Left lobe of liver (tissue), 2 donors: ENCODE measurements at regions not wholly inside any gene's neighbourhood (a gene's known extent, or its start where the extent isn't known, plus 50 kb on each side); places are given as distances from the start of the nearest gene placed in this dataset.
"Not testable (repeated sequence)": the region's sequence is repeated elsewhere in the genome, so short reads cannot be mapped to it uniquely, and the experiment has no call there.

ENCODE experiments used
- ATAC-seq: fragments of 200-7000 bp; cut with Tn5 transposase; one replicate; pipeline ENCODE4 v1.9.1; 2020; ENCODE audit warnings: mild to moderate bottlenecking, moderate library complexity
- DNase-seq: peaks from one replicate; pipeline ENCODE4 v3.0.0-alpha.2; 2020; ENCODE audit warnings: low spot score
- donor health status: DM: no; HTN: no; CAD: no; lungs with moderate emphysema.
- donor health status: DM: no; HTN: yes; CAD: no.

- DNase-seq, result no peak
- no peak for ATAC-seq
Measured at GRCh38 chr6:126202707-126203106, 137.2 kb upstream of the CENPW start.

- ATAC-seq (no peak), DNase-seq (no peak)
Measured at GRCh38 chr6:126204126-126204525, 135.8 kb upstream of the CENPW start.

GRCh38 chr6:126204598-126204997 lies 135.3 kb upstream of the CENPW start:
- ATAC-seq, result no peak

DNA sequence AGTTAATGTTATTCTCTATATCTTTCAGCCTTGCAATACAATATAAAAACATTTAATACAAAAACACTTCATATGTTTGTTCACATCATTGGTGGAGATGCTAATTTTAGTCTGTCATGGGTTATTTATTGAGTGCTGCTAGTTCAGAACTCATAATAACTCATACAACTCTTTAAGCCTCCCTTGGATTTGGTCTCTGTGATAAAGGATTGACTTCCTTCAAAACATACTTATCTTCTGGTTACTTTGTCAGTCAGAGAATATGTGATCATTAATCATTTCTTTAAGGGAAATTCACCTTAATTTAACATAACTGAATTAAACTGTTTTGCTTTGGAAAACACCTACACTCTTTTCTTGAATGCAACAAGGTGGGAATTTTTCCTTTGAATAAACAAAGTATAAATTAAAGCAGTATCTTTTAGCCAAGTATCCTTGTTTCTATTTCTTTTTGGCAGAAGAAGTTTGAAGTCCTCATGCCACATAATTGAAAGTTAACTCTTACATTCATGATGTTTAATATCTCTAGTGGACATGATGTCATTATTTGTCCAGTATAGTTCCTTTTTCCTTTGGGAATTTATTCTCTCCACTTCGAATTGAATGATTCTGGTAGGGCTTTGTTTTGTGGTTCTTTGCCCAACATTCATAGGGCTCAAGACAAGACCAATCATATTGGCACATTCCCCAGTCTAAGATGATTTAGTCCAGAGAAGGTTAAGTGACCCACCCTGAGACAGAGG lies 133.2 kb upstream of the CENPW start:
- DNase-seq (no peak), ATAC-seq (no peak)

More at GRCh38 chr6:126204598-126204997, 135.3 kb upstream of the CENPW start:
- DNase-seq, result no peak

- ATAC-seq, result no peak
- no peak for DNase-seq
Measured at GRCh38 chr6:126210398-126211075, 129.4 kb upstream of the CENPW start.

DNA sequence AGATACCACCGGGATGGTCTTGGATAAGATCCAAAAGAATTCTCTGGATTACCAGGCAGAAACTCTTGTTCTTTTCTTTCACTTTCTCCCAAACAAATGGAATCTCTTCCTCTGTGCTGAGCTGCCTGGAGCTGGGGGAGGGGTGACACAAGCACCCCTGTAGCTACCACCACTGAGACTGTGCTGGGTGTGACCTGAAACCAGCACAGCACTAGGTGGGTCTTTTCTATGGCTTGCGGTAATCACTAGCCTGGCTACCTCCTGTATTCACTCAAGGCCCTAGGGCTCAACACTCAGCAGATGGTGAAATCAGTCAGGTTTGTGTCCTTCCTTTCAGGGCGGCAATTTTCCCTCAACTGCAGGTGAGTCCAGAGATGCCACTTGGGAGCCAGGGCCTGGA lies 122.4 kb upstream of the CENPW start:
- DNase-seq (no peak), ATAC-seq (no peak)

- ATAC-seq, DNase-seq: not testable (repeated sequence)
Measured at GRCh38 chr6:126220901-126221300, 119.0 kb upstream of the CENPW start.

DNA sequence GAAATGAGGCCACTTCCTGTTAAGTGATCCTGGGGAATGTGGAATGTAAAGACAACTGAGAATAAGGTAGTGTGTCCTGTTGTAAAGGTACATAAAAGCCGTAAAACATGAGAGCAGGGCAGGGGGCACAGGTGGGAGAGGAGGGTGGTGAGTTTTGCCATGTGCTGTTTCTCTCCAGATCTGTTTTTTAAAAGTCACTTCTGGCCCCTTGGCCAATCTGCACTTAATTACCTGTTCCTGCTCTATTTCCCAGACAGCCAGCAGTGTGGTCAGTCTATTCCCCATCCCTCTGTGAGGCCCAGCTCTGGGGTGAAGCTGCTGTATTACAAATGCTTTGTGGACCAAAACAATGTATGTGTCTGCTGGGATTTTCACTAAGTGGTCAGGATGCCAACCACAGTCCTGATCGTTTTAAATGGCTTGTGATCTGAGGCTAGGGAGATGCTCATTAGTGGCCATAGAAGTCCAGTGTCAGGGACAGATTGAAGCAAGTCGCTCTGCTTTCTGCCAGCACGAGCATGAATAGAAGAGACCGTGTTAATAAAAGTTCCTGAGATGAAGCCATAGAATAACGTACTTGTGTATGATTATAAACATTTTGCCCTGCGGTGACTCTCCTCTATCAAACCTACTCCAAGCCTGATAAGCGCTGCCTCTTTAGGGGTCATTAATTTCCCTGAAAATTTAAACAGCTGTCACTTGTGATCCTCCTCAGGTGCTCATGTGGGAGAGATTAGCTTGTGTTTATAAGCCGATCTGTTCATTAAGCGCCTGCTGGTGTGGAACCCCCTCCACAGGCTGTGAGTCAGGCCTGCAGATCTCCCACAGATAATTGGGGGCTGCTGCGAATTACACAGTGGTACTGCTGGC lies 111.8 kb upstream of the CENPW start:
- DNase-seq (no peak), ATAC-seq (no peak)

DNA sequence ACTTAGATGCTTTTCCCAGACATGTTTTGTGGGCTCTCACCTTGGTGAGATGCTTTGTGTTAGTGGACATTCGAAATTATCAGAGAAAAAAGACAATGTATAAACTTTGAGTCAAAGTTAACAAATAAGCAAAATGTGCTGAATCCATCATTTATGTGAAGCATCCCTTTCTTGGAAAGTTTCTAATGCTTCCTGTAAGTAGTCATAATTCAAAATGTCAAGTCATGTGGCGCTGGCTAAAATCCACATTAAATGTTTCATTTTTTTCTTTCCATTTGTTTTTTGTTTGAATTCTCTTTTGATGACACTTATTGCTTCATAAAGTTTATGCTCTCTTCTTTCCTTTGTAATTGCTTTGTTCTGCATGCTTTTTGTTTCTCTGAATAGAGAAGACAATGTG lies 107.2 kb upstream of the CENPW start:
- DNase-seq, result no peak
- ATAC-seq, result no peak

DNA sequence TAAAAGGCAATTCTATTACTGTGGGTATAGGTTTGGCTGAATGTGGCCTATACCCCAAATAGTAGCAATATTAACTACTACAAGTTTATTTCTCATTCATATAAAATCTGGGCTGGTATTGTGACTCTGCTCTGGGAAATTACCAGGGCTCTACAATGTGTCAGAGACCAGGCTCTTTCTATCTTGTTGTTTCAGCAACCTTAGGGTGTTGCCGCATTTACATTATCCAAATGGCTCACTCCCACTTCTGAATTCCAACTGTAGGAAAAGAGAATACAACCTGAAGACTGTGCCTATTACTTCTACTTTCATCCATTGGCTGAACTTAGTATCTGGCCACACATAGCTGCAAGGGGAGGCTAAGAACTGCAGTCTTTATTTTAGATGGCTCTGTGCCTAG lies 106.7 kb upstream of the CENPW start:
- DNase-seq, result no peak
- no peak for ATAC-seq

GRCh38 chr6:126235363-126235762 lies 104.6 kb upstream of the CENPW start:
- ATAC-seq (no peak), DNase-seq (no peak)

DNA sequence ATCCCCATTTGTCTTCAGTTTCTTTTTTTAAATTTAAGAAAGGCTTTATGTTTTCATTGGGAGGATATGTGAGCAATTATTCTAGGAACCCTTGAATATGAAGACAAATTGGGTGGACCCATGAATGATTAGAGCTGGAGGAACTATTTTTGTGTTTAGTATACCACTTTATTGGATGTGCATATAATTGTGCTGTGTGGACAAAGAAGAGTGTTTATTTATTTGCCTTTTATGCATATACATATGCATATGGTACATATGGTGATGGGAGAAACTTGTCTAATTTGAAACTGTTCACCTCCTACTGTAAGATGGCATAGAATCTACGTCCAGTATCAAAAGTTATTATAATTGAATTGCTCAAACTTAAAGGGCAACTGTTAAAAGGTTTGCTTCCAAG lies 94.8 kb upstream of the CENPW start:
- ATAC-seq, result no peak

DNA sequence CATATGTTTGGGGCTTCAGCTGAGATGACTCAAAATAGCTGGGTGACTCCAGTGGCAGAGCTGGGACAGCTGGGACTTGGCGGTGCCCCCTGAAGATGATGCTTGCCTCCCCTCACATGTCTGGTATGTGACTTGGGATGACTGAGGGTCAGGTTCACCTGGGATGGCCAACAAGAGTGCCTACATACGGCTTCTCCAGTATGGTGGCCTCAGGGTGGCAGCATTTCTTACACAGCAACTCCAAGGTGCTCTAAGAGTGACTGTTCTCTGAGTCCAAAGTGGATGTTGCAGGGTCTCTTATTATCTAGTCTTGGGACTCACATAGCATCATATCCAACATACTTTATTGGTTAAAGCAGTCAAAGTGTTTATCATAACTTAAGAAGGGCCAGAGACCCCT lies 87.8 kb upstream of the CENPW start:
- DNase-seq, result no peak
- no peak for ATAC-seq

More for the DNA sequence above, 94.8 kb upstream of the CENPW start:
- no peak for DNase-seq

DNA sequence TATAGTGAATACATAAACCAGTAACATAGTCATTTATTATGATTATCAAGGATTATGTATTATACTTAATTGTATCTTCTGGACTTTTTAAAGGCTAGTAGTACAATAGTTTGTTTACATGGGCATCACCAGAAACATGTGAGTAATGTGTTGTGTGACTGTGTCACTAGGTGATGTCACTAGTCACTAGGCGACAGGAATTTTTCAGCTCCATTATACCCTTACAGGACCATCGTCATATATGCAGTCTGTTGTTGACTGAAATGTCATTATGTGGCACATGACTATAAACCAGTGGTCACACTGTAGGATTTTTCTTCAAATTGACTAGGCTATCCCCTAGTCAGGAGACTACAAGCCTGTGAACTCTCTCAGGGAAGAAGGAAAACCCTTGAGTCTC lies 86.5 kb upstream of the CENPW start:
- no peak for DNase-seq
- no peak for ATAC-seq

DNA sequence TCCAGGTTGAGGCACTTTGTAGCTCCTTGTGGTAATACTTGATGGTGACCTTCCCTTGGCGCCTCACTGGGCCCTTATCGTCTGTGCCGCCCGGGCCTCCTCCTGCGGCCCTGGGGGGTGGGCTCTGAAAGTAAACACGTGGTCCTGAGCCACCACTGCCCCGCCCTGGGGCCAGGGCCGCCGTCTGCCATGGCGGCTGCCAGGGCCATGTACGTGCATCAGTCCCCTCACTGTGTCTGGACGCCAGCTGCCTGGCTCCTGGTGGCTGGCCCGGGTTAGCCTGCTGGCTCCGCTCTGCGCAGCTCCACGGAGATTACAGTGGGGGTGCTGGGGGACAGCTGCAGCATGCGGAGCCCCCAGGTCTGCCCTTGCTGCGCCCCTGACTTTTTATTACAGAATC lies 81.8 kb upstream of the CENPW start:
- ATAC-seq (no peak), DNase-seq (no peak)

DNA sequence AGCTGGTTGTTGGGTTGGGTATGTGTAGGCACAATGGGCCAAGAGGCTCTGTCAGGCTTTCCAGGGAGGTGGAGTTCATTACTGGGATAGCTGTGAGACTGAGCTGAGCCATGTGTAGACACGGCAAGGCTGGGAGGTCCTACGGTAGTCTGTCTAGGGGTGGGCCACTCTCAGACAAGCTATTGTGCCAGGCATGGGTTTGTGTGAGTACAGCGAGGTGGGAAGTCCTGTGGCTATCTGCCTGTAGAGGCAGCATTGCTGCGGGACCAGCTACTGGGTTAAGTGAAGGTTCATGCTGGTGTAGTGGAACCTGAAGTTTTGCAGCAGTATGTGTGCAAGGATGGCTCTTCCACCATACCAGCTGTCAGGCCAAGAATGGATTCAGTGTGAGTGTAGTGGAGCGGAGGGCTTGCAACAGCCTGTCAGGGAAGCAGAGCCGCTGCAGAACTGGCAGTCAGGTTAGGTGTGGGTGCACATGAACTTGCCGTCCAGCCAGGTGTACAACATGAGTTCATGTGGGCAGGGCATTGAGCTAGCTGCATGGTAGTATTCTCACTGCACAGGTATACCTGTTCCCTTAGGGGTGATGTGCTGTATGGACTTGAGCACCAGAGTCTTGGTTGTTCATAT lies 78.0 kb upstream of the CENPW start:
- DNase-seq, result no peak
- no peak for ATAC-seq

DNA sequence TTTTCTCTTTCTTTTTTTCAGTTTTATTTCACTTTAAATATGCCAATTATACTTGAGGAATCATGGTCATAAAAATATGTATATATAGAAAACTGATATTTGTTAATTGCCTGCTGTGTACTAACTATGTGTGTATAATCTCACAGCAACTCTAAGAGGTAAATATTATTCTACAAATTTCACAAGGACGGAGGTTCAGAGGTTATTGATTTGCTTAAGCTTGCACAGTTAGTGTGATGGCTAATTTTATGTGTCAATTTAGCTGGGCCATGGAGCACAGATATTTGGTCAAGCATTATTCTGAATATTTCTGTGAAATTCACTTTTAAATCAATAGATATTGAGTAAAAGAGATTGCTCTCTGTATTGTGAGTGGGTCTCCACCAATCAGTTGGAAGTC lies 75.7 kb upstream of the CENPW start:
- no peak for DNase-seq
- ATAC-seq, result peak; percentile 68

- DNase-seq (no peak), ATAC-seq (no peak)
Measured at GRCh38 chr6:126266664-126267063, 73.3 kb upstream of the CENPW start.

DNA sequence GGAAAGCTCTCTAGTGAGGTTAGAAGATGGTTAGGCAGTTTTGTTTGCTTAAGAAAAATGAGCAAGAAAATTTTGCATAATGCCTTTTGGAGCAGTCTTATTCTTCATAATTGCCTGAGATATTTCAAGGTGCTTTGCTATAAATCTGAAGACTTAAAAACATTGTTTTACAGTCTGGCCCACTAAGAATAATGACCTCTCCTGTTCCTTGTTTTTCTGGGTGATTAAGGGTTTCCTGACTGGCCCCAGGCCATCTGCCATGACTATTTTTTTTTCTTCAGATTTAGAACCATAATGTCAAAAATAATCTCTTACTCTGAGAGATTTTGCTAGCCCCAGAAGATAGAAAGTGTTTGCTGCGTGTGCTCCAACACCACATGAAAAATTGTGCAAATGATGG lies 72.3 kb upstream of the CENPW start:
- no peak for ATAC-seq
- DNase-seq, result no peak

- DNase-seq (no peak), ATAC-seq (no peak)
Measured at GRCh38 chr6:126268092-126268491, 71.8 kb upstream of the CENPW start.

GRCh38 chr6:126280287-126280686 lies 59.6 kb upstream of the CENPW start:
- ATAC-seq, result no peak
- no peak for DNase-seq
